Iris pigment epithelial cell (primary cell): ENCODE measurements at regions not wholly inside any gene's neighbourhood (a gene's known extent, or its start where the extent isn't known, plus 50 kb on each side); places are given as distances from the start of the nearest gene placed in this dataset.
"Not testable (repeated sequence)": the region's sequence is repeated elsewhere in the genome, so short reads cannot be mapped to it uniquely, and the experiment has no call there.

Experiments
- DNase-seq: peaks from one replicate; pipeline ENCODE4 v3.0.0-alpha.2; 2011; ENCODE audit warnings: low read depth

GRCh38 chr1:203401199-203401877 lies 50.4 kb upstream of the FMOD start:
- no peak for DNase-seq

- no peak for DNase-seq
These were observed 51.2 kb upstream of the FMOD start for GRCh38 chr1:203402152-203402551.

GRCh38 chr1:203402629-203403337 lies 51.9 kb upstream of the FMOD start:
- peak; percentile 83 for DNase-seq

DNA sequence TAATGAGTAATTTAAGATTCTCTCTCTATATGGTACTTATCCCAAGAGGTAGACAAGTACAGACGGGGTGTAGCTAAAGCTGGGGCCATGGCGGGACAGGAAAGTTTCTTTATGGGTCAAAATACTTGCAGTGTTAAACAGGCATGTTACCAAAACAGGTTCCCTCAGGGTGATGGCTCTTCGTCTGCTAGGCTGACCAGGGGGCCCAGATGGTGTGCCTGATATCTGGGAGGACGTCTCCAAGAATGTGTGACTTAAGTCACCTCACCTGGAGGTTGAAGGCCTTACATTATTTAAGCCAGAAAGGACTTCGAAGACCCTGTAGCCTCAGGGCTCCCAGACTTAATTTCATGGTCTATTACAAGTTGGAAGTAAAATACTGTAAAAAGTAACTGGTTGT lies 52.7 kb upstream of the FMOD start:
- DNase-seq: no peak

DNA sequence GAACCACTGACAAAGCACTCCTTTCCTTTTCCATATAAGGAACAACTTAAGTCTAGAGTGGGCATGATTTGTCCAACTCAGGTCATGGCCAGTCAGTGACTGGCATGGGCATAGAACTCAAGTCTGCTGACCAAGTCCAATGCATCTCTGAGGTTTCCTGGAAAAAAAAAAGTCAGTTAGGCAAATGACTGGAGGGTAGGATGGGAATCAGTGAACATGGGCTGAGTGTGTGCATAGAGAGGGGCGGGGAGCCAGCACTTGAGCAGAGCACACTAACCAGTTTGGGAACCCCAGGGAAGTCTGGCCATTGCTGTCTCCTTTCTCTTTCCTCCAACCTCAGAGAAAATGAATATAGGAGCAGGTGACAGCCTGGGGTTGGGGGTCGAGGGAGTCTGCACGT lies 53.6 kb upstream of the FMOD start:
- no peak for DNase-seq

GRCh38 chr1:203405703-203406438 lies 54.9 kb upstream of the FMOD start:
- DNase-seq: no peak

- DNase-seq: no peak
These were observed 55.6 kb upstream of the FMOD start for GRCh38 chr1:203406446-203407045.

DNA sequence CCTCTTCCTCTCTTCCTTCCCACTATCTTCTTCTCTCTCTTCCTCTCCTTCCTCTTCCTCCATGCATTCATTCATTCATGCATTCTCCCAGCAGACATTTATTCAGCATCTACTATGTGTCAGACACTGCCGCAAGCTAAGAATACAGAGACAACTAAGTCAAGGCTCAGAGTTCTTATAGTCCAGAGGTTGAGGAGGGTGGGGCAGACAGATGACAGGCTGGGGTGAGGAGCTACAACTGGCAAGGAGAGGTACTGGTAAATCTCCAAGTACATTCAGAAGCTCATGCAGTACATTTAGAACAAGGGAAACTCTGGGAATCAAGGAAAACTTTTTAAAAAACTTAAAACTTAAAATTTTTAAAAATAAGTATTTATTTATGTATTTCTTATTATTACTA lies 56.4 kb upstream of the FMOD start:
- no peak for DNase-seq

DNA sequence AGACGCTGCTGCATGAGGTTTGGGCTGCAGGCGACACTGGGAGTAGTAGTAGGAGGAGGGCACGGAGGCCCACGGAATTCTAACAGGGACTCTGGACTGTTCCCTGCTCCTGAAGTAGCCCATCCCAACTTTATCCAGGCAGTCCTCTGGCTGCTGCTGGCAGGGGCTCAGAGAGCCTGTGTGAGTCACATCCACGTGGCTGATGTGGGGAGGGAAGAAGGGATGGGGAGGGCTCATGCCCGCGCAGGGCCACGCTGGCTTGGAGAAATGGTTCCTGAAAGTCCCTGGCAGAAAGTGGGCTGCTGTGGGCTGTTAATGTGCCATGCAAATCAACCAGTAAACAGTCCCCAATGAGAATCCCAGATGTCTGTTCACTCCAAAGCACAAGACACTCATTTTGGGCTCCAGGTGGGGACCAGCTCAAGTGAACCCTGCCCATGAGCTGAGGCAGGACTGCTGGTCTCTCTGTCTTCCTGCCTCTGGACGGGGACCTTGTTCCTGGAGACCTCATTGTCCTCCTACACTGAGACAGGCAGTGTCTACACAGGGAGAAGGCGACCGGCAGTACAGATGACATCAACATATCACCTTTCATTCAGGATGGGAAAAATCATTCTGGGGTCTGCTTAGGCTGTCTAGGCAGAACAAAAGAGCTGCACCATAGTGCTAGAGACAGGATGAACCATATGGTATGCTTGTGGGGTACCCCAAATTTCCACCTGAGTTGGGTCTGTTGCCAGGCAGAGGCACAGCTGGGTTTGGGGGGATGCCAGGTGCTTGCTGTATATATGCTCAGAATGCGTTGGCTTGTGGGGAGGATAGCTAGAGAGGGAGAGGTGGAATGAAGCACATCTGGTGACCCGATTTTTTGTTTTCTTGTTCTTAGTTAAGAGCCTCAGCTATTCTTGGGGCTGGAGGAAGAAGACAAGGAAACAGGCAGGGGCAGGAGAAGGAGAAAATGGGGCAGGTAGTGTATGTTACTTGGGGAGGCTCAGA lies 57.9 kb upstream of the FMOD start:
- peak; percentile 56 for DNase-seq

- no peak for DNase-seq
These were observed 59.4 kb upstream of the FMOD start for GRCh38 chr1:203410182-203410900.

GRCh38 chr1:203411431-203411830 lies 60.5 kb upstream of the FMOD start:
- not testable (repeated sequence) for DNase-seq

- DNase-seq: no peak
These were observed 56.0 kb upstream of the PRELP start for GRCh38 chr1:203419558-203419957.

GRCh38 chr1:203420263-203420662 lies 55.3 kb upstream of the PRELP start:
- no peak for DNase-seq

DNA sequence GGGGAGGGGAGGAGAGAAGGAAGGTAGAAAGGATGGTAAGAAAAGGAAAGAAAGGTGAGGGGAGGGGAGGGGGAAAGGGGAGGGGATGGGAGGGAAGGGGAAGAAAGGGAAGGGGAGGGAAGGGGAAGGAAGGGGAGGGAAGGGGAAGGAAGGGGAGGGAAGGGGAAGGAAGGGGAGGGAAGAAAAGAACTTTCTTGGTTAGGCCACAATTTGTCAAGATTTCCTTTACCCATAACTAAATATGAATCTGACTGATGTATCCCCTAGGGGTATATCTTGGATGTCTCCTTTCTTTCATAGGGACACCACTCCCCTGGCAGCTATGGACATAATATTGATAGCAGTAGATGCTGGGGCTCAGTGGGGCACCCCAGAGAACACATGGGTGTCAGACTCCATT lies 54.4 kb upstream of the PRELP start:
- DNase-seq: no peak

- no peak for DNase-seq
These were observed 53.5 kb upstream of the PRELP start for GRCh38 chr1:203422116-203422515.

DNA sequence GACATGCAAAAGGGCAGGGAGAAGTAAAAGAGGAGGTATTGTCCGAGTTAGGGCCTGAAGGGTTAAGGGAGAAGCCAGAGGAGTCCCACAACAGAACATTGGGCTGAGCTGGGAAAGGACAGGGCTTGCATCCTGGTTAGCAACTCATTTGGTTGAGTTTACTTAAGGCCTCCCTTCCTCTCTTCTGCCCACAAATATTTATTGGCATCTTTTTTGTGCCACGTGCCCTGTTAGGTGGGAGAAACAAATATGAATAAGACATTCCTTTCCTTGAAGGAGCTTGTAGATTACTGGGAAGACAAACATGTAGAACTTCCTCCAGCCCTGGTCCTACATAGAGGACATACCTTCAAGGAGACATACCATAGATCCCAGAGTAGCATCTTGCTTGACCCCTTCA lies 53.0 kb upstream of the PRELP start:
- no peak for DNase-seq

DNA sequence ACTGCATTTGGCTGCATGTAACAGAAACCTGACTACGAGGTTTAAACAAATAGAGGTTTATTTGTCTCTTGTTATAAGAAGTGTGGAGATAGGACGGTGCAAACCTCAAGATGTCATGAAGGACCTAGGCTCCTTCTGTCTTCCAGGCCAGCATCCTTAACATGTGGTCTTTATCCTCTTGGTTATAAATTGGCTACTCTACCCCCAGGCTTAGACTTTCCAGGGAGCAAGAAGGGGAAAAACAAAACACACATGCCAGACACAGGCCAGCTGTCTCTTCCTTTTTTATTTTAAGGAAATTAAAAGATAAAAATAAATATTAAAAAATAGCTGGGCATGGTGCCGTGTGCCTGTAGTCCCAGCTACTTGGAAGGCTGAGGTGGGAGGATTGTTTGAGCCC lies 51.3 kb upstream of the PRELP start:
- DNase-seq: no peak

DNA sequence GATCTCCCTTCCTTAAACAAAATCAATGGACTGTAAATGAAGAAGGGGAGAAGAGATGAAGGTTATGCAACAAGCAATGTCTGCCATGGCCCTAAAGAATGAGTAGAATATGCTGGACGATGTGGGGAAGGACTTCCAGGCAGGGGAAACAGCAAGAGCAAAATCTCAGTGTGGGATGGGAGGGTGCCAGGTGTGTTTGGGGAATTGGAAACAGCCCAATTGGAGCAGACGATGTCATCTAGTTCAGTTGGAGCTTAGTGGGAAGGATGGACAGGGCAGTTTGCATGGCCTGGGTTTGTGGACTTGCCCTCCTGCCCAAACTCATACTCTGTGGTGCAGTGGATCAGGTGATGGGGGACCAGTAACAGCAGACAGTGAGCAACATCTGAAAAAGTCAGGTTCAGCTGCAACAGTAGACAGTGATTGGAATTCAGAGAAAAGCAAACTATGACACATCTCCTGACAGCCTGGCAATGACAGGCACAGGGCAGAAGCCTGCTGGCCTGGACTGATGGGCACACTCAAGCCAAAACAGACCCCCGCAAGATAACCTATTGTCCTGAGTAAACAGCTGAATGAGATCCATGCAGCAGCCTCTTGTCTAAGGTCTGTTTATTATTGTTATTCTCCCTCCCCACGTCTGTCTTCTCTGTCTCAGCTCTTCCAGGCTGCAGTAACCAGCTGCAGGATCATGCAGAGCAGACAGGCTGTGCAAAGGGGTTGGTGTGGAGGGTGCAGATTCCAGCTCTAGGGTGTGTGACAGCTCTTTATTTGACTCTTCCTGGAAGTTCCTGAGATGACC lies 50.5 kb upstream of the PRELP start:
- no peak for DNase-seq

- peak; percentile 28 for DNase-seq
These were observed 50.0 kb upstream of the PRELP start for GRCh38 chr1:203425663-203425975.
